ENCODE measurements at regions not wholly inside any gene's neighbourhood (a gene's known extent, or its start where the extent isn't known, plus 50 kb on each side); places are given as distances from the start of the nearest gene placed in this dataset.

- Mint-ChIP-seq H3K27me3 (ENCODE audit: insufficient read depth) (peaks cover 3% of the 10 kb centered on the region), H3K9me3 (no peaks in the 10 kb centered on the region), H3K36me3 (ENCODE audit: low read depth) (no peaks in the 10 kb centered on the region), H3K4me1 (peaks cover 13% of the 10 kb centered on the region), H3K27ac (no peak overlapping the region), H3K4me3 (no peak overlapping the region)
- Histone ChIP-seq H3K27me3 (ENCODE audit: control insufficient read depth, insufficient read depth, low read length, poor library complexity, severe bottlenecking) (no peaks in the 10 kb centered on the region), H3K4me3 (ENCODE audit: low read length) (no peak overlapping the region), H3K4me1 (ENCODE audit: control insufficient read depth, insufficient read depth, low read length) (peaks cover 4% of the 10 kb centered on the region), H3K27ac (ENCODE audit: low read depth, low read length) (no peak overlapping the region), H3K36me3 (ENCODE audit: control insufficient read depth, insufficient read depth, low read length) (no peaks in the 10 kb centered on the region), H3K9ac (ENCODE audit: extremely low read depth, low read length, poor library complexity, severe bottlenecking) (no peak overlapping the region), H3K9me3 (ENCODE audit: control insufficient read depth, low read length) (peaks cover 8% of the 10 kb centered on the region)
- TF ChIP-seq CTCF (conservative IDR thresholded peaks at IDR 0.05): no peak
- no peak for DNase-seq
- 93% methylated on average over 1 of the region's 1 CpG; no CpG with 5 or more reads in 1 of the 2 experiments for WGBS, 2 experiments (ENCODE audit: insufficient coverage in 1 of 2, insufficient read length in 1 of 2)
Observed at GRCh38 chr14:44663136-44663535, 156.1 kb upstream of the FSCB start.

GRCh38 chr14:44662250-44662891 is 155.3 kb upstream of the FSCB start:
- peaks cover 12% of the 10 kb centered on the region for H3K4me1 Mint-ChIP-seq
- no peaks in the 10 kb centered on the region for H3K27me3 ChIP-seq (ENCODE audit: control insufficient read depth, insufficient read depth, low read length, poor library complexity, severe bottlenecking)
- no peaks in the 10 kb centered on the region for H3K9me3 Mint-ChIP-seq
- H3K36me3 Mint-ChIP-seq (ENCODE audit: low read depth): no peaks in the 10 kb centered on the region
- peaks cover 8% of the 10 kb centered on the region for H3K9me3 ChIP-seq (ENCODE audit: control insufficient read depth, low read length)
- no peak for DNase-seq
- peaks cover 3% of the 10 kb centered on the region for H3K27me3 Mint-ChIP-seq (ENCODE audit: insufficient read depth)
- H3K4me3 ChIP-seq (ENCODE audit: low read length): no peak overlapping the region
- no peak overlapping the region for H3K27ac ChIP-seq (ENCODE audit: low read depth, low read length)
- no peak overlapping the region for H3K9ac ChIP-seq (ENCODE audit: extremely low read depth, low read length, poor library complexity, severe bottlenecking)
- H3K36me3 ChIP-seq (ENCODE audit: control insufficient read depth, insufficient read depth, low read length): no peaks in the 10 kb centered on the region
- H3K27ac Mint-ChIP-seq: no peak overlapping the region
- H3K4me1 ChIP-seq (ENCODE audit: control insufficient read depth, insufficient read depth, low read length): peaks cover 4% of the 10 kb centered on the region
- TF ChIP-seq CTCF (conservative IDR thresholded peaks at IDR 0.05): no peak
- H3K4me3 Mint-ChIP-seq: no peak overlapping the region

- peaks cover 4% of the 10 kb centered on the region for H3K4me1 ChIP-seq (ENCODE audit: control insufficient read depth, insufficient read depth, low read length)
- Mint-ChIP-seq H3K27ac (no peak overlapping the region), H3K4me1 (no peaks in the 10 kb centered on the region), H3K9me3 (no peaks in the 10 kb centered on the region), H3K27me3 (ENCODE audit: insufficient read depth) (peaks cover 3% of the 10 kb centered on the region), H3K4me3 (no peak overlapping the region), H3K36me3 (ENCODE audit: low read depth) (no peaks in the 10 kb centered on the region)
- no peak overlapping the region for H3K27ac ChIP-seq (ENCODE audit: low read depth, low read length)
- TF ChIP-seq CTCF (conservative IDR thresholded peaks at IDR 0.05): no peak
- no peaks in the 10 kb centered on the region for H3K36me3 ChIP-seq (ENCODE audit: control insufficient read depth, insufficient read depth, low read length)
- H3K27me3 ChIP-seq (ENCODE audit: control insufficient read depth, insufficient read depth, low read length, poor library complexity, severe bottlenecking): no peaks in the 10 kb centered on the region
- H3K4me3 ChIP-seq (ENCODE audit: low read length): no peak overlapping the region
- no peaks in the 10 kb centered on the region for H3K9me3 ChIP-seq (ENCODE audit: control insufficient read depth, low read length)
- WGBS, 2 experiments (ENCODE audit: insufficient coverage in 1 of 2, insufficient read length in 1 of 2): 65% methylated on average over 1 of the region's 1 CpG; no CpG with 5 or more reads in 1 of the 2 experiments
- no peak overlapping the region for H3K9ac ChIP-seq (ENCODE audit: extremely low read depth, low read length, poor library complexity, severe bottlenecking)
- no peak for DNase-seq
Observed at GRCh38 chr14:44658389-44658696, 151.3 kb upstream of the FSCB start.
